ENCODE measurements at regions not wholly inside any gene's neighbourhood (a gene's known extent, or its start where the extent isn't known, plus 50 kb on each side); places are given as distances from the start of the nearest gene placed in this dataset.
"Not testable (repeated sequence)": the region's sequence is repeated elsewhere in the genome, so short reads cannot be mapped to it uniquely, and the experiment has no call there.

DNA sequence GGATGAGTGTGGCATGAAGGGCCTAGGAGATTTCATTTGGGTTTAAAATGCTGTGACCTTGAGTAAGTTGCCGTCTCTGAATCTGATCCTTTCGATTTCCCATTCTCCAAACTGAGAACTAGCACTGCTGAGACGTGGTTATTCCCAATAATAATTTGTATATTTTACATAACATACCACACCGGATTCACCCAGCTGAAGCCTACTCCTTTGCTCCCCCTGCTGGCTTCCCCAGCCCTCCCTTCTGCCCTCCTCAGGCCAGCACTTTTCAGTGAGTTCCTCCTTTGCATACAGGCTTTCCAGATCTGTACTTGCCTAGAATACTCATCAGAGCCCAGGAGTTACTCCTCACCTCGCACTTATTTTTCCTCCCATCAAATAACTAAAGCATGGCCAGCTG, 255.1 kb downstream of the OR4F29 start:
- DNase-seq: not testable (repeated sequence)

DNA sequence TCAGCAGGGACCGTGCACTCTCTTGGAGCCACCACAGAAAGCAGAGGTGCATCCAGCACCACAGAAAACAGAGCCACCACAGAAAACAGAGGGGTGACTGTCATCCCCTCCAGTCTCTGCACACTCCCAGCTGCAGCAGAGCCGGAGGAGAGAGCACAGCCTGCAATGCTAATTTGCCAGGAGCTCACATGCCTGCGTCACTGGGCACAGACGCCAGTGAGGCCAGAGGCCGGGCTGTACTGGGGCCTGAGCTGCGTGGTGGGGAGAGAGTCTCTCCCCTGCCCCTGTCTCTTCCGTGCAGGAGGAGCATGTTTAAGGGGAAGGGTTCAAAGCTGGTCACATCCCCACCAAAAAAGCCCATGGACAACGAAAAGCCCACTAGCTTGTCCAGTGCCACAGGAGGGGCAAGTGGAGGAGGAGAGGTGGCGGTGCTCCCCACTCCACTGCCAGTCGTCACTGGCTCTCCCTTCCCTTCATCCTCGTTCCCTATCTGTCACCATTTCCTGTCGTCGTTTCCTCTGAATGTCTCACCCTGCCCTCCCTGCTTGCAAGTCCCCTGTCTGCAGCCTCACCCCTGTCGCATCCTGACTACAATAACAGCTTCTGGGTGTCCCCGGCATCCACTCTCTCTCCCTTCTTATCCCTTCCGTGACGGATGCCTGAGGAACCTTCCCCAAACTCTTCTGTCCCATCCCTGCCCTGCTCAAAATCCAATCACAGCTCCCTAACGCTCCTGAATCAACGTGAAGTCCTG, 260.0 kb downstream of the OR4F29 start:
- DNase-seq: peak; percentile 12

DNA sequence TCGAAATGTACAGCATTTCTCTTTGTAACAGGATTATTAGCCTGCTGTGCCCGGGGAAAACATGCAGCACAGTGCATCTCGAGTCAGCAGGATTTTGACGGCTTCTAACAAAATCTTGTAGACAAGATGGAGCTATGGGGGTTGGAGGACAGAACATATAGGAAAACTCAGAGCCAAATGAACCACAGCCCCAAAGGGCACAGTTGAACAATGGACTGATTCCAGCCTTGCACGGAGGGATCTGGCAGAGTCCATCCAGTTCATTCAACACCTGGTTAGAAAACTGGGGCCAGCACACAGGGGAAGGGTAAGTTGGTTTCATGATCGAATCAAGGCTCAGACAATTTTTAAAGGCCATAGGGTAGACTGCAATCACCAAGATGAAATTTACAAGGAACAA, 260.8 kb downstream of the OR4F29 start:
- not testable (repeated sequence) for DNase-seq

DNA sequence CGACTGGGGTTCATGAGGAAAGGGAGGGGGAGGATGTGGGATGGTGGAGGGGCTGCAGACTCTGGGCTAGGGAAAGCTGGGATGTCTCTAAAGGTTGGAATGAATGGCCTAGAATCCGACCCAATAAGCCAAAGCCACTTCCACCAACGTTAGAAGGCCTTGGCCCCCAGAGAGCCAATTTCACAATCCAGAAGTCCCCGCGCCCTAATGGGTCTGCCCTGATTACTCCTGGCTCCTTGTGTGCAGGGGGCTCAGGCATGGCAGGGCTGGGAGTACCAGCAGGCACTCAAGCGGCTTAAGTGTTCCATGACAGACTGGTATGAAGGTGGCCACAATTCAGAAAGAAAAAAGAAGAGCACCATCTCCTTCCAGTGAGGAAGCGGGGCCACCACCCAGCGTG, 261.6 kb downstream of the OR4F29 start:
- not testable (repeated sequence) for DNase-seq

DNA sequence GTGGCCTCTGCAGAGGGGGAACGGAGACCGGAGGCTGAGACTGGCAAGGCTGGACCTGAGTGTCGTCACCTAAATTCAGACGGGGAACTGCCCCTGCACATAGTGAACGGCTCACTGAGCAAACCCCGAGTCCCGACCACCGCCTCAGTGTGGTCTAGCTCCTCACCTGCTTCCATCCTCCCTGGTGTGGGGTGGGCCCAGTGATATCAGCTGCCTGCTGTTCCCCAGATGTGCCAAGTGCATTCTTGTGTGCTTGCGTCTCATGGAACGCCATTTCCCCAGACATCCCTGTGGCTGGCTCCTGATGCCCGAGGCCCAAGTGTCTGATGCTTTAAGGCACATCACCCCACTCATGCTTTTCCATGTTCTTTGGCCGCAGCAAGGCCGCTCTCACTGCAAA, 262.2 kb downstream of the OR4F29 start:
- not testable (repeated sequence) for DNase-seq

DNA sequence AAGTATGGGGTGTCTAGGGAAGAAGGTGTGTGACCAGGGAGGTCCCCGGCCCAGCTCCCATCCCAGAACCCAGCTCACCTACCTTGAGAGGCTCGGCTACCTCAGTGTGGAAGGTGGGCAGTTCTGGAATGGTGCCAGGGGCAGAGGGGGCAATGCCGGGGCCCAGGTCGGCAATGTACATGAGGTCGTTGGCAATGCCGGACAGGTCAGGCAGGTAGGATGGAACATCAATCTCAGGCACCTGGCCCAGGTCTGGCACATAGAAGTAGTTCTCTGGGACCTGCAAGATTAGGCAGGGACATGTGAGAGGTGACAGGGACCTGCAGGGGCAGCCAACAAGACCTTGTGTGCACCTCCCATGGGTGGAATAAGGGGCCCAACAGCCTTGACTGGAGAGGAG, 264.2 kb downstream of the OR4F29 start:
- not testable (repeated sequence) for DNase-seq

DNA sequence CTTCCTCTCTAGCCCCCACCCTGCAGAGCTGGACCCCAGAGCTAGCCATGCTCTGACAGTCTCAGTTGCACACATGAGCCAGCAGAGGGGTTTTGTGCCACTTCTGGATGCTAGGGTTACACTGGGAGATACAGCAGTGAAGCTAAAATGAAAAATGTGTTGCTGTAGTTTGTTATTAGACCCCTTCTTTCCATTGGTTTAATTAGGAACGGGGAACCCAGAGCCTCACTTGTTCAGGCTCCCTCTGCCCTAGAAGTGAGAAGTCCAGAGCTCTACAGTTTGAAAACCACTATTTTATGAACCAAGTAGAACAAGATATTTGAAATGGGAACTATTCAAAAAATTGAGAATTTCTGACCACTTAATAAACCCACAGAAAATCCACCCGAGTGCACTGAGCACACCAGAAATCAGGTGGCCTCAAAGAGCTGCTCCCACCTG, 264.8 kb downstream of the OR4F29 start:
- DNase-seq: not testable (repeated sequence)

DNA sequence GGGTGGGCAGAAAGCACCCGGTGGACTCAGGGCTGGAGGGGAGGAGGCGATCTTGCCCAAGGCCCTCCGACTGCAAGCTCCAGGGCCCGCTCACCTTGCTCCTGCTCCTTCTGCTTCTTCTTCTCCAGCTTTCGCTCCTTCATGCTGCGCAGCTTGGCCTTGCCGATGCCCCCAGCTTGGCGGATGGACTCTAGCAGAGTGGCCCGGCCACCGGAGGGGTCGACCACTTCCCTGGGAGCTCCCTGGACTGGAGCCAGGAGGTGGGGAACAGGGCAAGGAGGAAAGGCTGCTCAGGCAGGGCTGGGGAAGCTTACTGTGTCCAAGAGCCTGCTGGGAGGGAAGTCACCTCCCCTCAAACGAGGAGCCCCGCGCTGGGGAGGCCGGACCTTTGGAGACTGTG, 265.3 kb downstream of the OR4F29 start:
- not testable (repeated sequence) for DNase-seq

DNA sequence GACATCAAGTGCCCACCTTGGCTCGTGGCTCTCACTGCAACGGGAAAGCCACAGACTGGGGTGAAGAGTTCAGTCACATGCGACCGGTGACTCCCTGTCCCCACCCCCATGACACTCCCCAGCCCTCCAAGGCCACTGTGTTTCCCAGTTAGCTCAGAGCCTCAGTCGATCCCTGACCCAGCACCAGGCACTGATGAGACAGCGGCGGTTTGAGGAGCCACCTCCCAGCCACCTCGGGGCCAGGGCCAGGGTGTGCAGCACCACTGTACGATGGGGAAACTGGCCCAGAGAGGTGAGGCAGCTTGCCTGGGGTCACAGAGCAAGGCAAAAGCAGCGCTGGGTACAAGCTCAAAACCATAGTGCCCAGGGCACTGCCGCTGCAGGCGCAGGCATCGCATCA, 266.0 kb downstream of the OR4F29 start:
- DNase-seq: not testable (repeated sequence)

DNA sequence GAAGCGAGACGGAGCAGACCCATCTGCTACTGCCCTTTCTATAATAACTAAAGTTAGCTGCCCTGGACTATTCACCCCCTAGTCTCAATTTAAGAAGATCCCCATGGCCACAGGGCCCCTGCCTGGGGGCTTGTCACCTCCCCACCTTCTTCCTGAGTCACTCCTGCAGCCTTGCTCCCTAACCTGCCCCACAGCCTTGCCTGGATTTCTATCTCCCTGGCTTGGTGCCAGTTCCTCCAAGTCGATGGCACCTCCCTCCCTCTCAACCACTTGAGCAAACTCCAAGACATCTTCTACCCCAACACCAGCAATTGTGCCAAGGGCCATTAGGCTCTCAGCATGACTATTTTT, 267.2 kb downstream of the OR4F29 start:
- DNase-seq: not testable (repeated sequence)

DNA sequence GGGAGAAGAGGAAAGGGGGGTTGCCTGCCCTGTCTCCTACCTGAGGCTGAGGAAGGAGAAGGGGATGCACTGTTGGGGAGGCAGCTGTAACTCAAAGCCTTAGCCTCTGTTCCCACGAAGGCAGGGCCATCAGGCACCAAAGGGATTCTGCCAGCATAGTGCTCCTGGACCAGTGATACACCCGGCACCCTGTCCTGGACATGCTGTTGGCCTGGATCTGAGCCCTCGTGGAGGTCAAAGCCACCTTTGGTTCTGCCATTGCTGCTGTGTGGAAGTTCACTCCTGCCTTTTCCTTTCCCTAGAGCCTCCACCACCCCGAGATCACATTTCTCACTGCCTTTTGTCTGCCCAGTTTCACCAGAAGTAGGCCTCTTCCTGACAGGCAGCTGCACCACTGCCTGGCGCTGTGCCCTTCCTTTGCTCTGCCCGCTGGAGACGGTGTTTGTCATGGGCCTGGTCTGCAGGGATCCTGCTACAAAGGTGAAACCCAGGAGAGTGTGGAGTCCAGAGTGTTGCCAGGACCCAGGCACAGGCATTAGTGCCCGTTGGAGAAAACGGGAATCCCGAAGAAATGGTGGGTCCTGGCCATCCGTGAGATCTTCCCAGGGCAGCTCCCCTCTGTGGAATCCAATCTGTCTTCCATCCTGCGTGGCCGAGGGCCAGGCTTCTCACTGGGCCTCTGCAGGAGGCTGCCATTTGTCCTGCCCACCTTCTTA, 267.7 kb downstream of the OR4F29 start:
- DNase-seq: not testable (repeated sequence)

DNA sequence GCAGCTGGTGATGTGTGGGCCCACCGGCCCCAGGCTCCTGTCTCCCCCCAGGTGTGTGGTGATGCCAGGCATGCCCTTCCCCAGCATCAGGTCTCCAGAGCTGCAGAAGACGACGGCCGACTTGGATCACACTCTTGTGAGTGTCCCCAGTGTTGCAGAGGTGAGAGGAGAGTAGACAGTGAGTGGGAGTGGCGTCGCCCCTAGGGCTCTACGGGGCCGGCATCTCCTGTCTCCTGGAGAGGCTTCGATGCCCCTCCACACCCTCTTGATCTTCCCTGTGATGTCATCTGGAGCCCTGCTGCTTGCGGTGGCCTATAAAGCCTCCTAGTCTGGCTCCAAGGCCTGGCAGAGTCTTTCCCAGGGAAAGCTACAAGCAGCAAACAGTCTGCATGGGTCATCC, 268.4 kb downstream of the OR4F29 start:
- not testable (repeated sequence) for DNase-seq

DNA sequence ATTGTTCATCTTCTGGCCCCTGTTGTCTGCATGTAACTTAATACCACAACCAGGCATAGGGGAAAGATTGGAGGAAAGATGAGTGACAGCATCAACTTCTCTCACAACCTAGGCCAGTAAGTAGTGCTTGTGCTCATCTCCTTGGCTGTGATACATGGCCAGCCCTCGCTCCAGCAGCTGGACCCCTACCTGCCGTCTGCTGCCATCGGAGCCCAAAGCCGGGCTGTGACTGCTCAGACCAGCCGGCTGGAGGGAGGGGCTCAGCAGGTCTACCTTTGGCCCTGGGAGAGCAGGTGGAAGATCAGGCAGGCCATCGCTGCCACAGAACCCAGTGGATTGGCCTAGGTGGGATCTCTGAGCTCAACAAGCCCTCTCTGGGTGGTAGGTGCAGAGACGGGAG, 268.8 kb downstream of the OR4F29 start:
- DNase-seq: not testable (repeated sequence)

DNA sequence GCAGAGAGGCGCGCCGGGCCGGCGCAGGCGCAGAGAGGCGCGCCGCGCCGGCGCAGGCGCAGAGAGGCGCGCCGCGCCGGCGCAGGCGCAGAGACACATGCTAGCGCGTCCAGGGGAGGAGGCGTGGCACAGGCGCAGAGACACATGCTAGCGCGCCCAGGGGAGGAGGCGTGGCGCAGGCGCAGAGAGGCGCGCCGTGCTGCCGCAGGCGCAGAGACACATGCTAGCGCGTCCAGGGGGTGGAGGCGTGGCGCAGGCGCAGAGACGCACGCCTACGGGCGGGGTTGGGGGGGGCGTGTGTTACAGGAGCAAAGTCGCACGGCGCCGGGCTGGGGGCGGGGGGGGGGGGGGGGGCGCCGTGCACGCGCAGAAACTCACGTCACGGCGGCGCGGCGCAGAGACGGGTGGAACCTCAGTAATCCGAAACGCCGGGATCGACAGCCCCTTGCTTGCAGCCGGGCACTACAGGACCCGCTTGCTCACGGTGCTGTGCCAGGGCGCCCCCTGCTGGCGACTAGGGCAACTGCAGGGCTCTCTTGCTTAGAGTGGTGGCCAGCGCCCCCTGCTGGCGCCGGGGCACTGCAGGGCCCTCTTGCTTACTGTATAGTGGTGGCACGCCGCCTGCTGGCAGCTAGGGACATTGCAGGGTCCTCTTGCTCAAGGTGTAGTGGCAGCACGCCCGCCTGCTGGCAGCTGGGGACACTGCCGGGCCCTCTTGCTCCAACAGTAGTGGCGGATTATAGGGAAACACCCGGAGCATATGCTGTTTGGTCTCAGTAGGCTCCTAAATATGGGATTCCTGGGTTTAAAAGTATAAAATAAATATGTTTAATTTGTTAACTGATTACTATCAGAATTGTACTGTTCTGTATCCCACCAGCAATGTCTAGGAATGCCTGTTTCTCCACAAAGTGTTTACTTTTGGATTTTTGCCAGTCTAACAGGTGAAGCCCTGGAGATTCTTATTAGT, 269.9 kb downstream of the OR4F29 start:
- DNase-seq: peak; percentile 48

DNA sequence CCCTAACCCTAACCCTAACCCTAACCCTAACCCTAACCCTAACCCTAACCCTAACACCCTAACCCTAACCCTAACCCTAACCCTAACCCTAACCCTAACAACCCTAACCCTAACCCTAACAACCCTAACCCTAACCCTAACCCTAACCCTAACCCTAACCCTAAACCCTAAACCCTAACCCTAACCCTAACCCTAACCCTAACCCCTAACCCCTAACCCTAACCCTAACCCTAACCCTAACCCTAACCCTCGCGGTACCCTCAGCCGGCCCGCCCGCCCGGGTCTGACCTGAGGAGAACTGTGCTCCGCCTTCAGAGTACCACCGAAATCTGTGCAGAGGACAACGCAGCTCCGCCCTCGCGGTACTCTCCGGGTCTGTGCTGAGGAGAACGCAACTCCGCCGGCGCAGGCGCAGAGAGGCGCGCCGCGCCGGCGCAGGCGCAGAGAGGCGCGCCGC, 270.7 kb downstream of the OR4F29 start:
- not testable (repeated sequence) for DNase-seq

DNA sequence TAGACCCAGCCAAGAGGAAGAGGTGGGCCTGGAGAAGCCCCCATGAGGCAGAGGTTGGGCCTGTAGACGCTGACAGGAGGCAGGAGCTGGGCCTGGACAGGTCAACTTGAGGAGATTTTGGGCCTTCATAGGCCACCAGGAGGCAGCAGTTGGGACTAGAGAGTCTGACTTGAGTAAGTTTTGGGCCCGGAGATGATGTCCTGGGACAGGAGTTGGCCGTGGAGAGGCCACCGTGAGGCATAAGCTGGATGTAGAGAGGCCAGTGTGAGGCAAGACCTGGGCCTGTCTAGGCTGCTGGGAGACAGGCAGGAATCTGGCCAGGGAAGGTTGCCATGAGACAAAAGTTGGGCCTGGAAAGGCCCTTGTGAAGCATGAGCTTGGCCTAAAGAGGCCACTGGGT, 312.6 kb downstream of the OR4F29 start:
- not testable (repeated sequence) for DNase-seq

DNA sequence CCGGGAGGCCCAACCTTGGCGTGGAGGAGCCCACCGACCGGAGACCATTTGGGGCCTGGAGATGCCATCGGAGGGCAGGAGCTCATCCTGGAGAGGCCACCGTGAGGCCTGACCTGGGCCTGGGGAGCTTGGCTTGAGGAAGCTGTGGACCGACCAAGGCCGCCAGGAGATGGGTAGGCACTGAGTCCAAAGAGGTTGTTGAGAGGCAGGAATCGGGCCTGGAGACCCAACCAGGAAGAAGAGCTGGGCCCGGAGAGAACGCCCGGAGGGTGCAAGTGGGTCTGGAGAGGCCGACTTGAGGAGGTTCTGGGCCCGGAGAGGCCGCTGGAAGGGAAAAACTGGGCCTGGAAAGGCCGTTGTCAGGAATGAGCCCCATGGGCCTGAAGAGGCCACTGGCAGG, 313.8 kb downstream of the OR4F29 start:
- not testable (repeated sequence) for DNase-seq

DNA sequence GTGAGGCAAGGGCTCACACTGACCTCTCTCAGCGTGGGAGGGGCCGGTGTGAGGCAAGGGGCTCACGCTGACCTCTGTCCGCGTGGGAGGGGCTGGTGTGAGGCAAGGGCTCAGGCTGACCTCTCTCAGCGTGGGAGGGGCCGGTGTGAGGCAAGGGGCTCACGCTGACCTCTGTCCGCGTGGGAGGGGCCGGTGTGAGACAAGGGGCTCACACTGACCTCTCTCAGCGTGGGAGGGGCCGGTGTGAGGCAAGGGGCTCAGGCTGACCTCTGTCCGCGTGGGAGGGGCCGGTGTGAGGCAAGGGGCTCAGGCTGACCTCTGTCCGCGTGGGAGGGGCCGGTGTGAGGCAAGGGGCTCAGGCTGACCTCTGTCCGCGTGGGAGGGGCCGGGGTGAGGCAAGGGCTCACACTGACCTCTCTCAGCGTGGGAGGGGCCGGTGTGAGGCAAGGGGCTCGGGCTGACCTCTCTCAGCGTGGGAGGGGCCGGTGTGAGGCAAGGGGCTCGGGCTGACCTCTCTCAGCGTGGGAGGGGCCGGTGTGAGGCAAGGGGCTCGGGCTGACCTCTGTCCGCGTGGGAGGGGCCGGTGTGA, 315.0 kb downstream of the OR4F29 start:
- not testable (repeated sequence) for DNase-seq

DNA sequence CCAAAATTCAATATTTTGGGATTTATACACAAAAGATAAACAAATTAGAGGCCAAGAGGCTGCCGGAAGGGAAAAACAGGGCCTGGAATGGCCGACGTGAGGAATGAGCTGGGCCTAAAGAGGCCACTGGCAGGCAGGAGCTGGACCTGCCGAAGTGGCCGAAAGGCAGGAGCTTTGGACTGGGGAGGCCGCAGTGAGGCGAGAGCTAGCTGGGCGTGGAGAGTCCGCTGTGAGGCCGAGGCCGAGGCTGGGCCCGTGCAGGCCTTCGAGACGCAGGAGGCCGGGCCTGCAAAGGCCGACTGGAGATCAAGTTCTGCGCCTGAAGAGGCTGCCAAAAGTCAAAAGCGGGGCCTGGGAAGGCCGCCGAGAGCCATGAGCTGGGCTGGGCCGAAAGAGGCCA, 316.5 kb downstream of the OR4F29 start:
- not testable (repeated sequence) for DNase-seq

DNA sequence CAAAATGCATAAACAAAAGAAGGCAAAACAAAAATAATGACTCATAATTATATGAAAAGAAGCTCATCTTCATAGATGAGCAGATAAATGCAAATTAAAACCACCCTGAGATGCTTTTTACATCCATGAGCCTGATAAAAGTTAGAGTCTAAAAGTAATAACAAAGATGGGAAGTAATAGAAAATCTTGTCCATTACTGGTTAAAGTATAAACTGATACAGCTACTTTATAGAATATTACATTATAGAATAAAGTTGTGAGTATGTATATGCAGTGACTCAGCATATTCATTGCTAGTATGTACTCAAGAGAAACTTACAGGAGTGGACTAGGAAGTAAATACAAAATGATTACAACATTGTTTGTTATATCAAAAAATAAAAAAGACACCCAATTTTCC, 333.0 kb downstream of the OR4F29 start:
- not testable (repeated sequence) for DNase-seq

DNA sequence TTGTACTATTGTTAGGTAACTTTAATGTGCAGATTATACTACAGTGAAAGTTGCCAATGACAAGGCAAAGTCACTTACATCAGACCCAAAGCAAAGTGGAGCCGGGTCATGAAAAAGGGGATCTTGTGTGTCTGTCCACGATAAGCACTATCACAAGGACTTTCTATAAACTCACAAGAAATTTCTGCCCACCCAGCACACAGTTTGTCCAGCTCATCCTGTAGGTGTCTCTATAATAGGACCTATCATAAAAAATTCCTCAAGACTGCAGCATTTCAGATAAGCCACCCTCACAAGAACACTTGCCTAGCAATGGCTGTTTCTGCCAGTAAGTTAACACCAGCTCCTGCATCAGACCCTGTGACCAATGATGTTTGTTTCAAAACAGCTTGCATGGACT, 335.9 kb downstream of the OR4F29 start:
- DNase-seq: not testable (repeated sequence)

DNA sequence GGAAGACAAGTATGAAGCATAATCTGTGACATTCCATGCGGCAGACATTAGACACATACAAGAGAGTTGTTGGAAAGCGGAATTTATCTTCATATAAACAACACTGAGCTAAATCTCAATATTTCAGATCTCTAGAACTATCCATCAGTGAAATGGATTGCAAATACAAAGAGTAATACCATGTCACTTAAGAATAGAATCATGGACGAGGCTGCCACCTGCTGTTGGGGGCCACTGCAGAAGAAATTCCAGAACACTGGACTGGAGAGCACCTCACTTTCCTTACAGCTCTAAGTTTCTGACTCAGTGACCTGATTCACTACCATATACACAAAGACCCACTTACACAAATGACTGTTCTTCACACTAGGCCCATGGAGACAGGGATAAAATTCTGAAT, 346.7 kb downstream of the OR4F29 start:
- DNase-seq: not testable (repeated sequence)

DNA sequence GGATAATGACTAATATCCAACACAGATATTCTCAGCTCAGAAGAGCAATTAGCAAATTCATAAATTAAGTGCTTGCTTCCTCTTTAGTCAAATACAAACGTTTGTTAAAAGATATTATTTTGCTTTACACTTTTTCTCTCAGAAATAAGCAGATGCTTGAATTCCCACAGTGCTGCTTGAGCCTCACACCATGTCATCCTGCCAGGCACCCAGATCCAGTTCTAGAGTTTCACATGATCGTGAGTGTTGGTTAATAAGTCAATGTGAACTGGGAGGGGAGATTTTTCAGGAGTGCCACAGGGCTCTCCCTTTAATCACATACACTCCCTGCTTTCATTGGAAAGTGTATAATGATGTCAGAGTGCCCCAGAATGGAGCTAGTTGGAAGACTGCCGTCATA, 352.0 kb downstream of the OR4F29 start:
- DNase-seq: not testable (repeated sequence)

All from activated naive CD4-positive, alpha-beta T cell treated with anti-CD3 and anti-CD28 coated beads, Interleukin-2, amount 50 U/mL, for 16 hours (primary cell).